Smooth muscle cell of the brain vasculature (primary cell): ENCODE measurements at regions not wholly inside any gene's neighbourhood (a gene's known extent, or its start where the extent isn't known, plus 50 kb on each side); places are given as distances from the start of the nearest gene placed in this dataset.
A peak's percentile ranks its signal among the peaks of the same experiment; 100 is the strongest.

Experiments used
- DNase-seq: peaks from one replicate; pipeline ENCODE4 v3.0.0-alpha.2; 2012; ENCODE audit warnings: low read depth, low spot score

DNA sequence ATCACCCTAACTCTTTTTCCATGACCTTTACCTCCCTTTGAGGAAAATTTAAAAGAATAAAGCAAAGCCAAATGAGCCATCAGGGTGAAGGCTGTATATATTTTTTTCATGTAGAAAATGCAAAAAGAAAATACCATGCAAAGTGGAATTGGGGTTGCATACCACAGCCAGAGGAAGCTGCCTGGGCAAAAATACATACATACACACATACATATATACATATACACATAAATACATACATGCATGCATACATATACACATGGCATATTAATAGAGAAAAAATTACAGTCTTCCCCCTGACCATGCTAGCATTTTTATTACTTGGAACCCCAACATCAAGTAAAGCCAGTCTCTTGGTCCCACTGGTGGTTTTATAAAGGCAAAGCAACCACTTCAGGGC is 63.7 kb upstream of the TMCO5A start:
- no peak for DNase-seq

DNA sequence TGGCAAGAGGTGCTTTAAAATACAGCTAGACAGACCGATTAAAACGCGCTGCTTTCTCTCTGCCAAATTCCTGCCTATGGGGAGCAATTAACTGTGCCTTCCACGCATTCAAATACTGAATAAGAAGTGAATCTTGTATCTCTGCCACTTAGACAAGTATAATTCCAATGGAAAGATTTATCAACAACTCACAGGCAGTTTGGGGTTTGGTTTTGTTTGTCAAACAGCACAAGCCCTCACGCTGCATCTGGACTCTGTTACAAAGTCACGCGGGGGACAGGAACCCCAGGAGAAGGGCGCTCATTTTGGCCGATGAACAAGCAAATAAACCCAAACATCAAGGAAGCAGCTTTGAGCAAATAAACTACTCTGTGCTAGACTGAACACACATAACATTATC is 61.8 kb upstream of the TMCO5A start:
- peak; percentile 18 for DNase-seq

DNA sequence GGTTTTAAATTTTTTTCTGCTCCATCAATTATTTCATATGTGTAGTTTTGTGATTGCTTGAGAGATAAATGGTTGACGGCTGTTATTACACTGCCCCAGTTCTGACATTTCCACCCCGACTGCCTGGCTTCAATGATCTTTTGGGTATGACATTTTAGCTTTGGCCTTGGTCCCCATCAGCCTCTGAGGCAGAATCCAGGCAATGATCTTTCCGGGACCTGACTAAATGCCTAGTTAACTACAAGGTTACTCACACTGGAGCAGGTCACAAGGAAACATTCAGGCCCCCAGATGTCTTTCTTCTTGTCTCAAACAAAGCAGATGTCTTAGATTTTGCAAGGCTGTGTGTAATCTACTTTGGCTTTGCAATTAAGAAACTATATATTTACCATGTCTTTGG is 61.1 kb upstream of the TMCO5A start:
- no peak for DNase-seq

DNA sequence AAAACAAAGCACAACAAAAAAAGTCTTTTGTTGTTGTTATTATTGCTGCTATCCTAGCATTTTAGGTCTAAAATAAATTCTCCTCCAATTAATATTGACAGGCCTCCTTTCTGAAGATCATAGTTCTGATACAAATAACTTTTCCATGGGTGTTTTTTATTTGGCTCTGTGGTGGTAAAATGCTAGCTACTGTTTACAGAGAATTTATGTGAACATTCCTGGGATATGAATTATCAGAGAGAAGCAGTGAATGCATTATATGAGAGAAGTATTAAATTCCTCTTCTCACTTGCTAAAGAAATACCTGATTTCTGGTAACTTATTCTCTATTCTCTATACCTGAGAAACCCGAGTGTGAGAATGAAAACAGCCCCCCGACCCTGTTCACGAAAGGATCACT is 57.5 kb upstream of the TMCO5A start:
- no peak for DNase-seq

DNA sequence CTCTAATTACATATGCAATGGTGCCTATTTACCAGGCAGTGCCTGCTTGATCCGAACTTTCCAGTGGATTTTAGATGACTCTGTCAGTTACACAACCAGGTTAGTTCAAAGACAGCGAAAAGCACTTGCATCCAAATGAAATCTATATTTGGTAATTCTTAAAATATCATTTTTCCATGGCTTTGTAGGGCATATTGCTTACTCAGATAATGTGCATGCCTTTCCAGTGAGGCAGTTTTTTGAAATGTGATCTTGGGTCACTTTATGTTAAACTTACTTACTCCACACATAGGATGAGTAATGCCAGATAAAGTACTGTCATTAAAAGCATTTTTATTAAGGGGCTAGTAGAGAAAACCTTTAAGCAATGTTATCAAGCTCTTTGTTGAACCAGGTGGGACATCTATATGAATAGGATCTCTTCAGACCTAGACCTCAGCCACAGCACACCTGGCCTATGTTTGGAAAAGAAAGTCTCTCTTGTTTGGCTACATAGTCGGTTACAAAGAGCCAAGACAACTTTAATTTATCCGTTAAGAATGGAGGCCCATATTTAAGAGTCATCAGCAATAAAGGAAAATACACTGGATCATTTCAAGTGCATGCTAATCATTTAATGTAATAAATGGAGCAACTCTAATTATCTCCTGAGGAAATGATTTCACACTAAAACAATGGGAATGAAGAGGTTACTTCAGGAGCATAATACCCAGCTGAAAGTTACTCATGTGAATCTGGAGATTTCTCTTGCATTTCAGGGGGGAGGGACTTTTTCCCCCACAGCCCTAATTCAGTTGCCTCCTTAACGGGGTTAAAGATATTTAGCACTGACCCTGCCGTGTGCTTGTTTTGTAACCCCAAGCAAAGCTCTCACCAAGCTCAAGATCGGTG is 56.3 kb upstream of the TMCO5A start:
- DNase-seq: no peak

DNA sequence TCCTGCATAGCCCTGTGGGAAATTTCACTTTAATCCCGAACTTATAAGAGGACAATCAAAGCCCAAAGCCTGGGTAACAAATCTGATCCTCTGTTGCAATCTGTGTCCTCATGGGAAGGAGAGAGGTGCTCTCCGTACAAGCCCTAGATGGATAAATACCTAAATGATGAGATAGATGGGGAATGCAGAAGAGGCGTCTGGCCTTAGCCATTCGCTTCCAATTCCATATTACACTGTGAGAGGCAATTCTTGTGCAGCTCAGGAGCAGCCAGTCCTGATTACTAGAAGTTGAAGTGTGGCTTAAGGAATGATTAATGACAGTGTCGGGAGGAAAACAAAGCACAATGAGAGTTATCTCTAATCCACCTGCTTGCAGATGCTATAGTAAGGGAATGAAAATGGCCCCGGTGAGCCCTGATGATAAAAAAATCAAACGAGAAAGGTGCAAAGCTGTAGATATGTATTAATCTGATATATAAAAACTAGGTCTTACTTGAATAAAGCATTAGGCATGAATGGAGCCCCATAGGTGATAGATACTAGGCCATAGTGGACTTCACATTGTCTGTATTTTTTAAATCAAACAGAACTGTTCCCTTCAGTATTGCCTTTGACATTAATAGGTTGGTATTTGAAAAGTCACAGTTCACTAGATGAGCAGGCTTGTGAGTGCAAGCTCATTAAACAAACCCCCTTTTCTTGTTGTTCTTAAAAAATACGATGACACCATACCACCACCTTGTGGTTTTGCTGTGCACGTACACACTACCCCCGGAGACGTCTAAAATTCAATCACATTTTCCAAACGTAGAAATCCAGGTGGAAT is 54.2 kb upstream of the TMCO5A start:
- no peak for DNase-seq

DNA sequence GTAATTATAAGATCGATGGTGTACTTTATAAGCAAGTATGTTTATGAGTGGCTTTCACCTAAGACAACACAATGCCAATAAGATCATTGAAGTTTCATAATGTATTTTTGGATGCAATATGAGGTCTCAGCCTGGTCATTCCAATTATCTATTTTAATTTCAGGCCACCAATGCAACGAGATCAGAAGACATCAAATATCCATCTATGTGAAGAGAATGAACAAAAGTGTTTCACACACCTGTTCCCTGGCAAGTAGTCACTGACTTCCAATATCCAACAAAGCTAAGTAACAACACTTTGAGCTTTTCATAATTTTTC is 53.6 kb upstream of the TMCO5A start:
- DNase-seq: no peak

DNA sequence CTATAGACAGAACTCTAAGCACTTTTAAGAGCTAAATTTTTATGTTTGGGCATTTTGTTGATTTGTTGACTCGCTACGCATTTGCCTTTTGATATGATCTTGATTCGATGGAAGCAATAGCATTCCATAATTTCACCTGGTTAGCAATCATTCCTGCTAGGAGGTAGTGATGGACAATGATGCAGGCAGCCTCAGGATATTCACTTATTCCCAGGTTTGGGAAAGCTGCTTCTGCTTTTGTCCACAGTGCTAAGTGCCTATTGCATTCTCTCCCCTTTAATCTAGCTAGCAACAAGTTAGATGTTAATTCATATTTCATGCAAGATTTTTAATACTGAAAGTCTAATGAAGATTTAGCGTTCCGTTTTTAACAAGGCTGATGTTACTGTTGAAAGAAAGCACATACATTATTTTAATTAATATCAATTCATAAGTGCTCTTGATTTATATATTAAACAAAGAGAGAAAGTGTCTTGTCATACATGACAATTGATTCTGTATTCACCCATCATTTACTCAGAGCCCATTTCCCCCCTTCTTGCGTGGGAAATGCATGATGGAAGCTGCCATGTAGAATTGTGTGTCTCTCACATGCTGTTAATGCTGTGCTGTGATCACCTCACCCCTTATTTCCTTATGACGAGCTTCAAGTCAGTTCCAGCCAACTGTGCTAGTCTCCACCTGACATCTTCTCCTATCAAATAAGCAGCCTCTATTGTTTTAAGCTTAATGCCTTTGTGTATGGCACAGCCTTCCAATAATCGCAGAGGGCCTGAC is 53.0 kb upstream of the TMCO5A start:
- no peak for DNase-seq

DNA sequence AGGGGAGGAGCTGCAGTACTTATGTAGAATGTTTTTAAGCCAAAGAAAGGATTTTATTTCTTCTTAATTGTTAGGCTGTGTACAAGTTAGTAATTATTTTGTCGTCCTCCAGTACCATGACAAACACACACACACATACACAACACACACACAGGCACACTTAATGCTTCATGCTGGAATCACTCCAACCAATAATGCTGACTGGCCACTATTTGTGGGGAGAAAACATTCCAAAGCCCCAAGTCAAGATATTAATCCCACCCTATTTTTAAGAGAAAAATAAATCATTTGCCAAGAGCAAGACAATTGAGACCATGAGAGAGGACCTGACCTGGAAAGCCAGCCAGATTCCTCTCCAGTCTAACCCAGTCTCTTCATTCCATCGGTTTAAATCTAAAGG is 51.8 kb upstream of the TMCO5A start:
- no peak for DNase-seq
